Parathyroid adenoma (tissue), 2 donors: ENCODE measurements at regions not wholly inside any gene's neighbourhood (a gene's known extent, or its start where the extent isn't known, plus 50 kb on each side); places are given as distances from the start of the nearest gene placed in this dataset.

Experiments
- H2AFZ ChIP-seq: fragments of 300-600 bp; sonication (generic); one replicate; pipeline ENCODE4 v1.7.0; 2017; ENCODE audit warnings: antibody characterized with exemption, mild to moderate bottlenecking
- H3K27ac ChIP-seq: fragments of 300-600 bp; sonication (generic); one replicate; pipeline ENCODE4 v1.7.0; 2017
- H3K27me3 ChIP-seq: fragments of 300-600 bp; sonication (generic); one replicate; pipeline ENCODE4 v1.7.0; 2017; ENCODE audit warnings: low read length; ENCODE audit not compliant: control insufficient read depth, insufficient read depth
- H3K36me3 ChIP-seq: fragments of 300-600 bp; sonication (generic); one replicate; pipeline ENCODE4 v1.7.0; 2017; ENCODE audit warnings: low read length; ENCODE audit not compliant: control insufficient read depth, insufficient read depth
- H3K4me1 ChIP-seq: fragments of 300-600 bp; sonication (generic); one replicate; pipeline ENCODE4 v1.7.0; 2017; ENCODE audit warnings: control low read depth
- H3K4me2 ChIP-seq: fragments of 300-600 bp; sonication (generic); one replicate; pipeline ENCODE4 v1.7.0; 2017; ENCODE audit warnings: low read length
- H3K4me3 ChIP-seq: fragments of 300-600 bp; sonication (generic); one replicate; pipeline ENCODE4 v1.7.0; 2017; ENCODE audit warnings: low read depth, low read length
- H3K79me2 ChIP-seq: fragments of 300-600 bp; sonication (generic); one replicate; pipeline ENCODE4 v1.7.0; 2017; ENCODE audit warnings: control low read depth
- H3K9ac ChIP-seq: fragments of 300-600 bp; sonication (generic); one replicate; pipeline ENCODE4 v1.7.0; 2017; ENCODE audit warnings: mild to moderate bottlenecking
- H3K9me3 ChIP-seq: fragments of 300-600 bp; sonication (generic); one replicate; pipeline ENCODE4 v1.7.0; 2017; ENCODE audit warnings: low read length; ENCODE audit not compliant: control insufficient read depth
- TF ChIP-seq, protein P1 (sequence below): fragments of 300-600 bp; sonication (generic); IDR thresholded peaks from one replicate; pipeline ENCODE4 v1.7.0; 2017; ENCODE audit warnings: antibody characterized with exemption, mild to moderate bottlenecking
- donor health status: primary hyperparathyroidism.

DNA sequence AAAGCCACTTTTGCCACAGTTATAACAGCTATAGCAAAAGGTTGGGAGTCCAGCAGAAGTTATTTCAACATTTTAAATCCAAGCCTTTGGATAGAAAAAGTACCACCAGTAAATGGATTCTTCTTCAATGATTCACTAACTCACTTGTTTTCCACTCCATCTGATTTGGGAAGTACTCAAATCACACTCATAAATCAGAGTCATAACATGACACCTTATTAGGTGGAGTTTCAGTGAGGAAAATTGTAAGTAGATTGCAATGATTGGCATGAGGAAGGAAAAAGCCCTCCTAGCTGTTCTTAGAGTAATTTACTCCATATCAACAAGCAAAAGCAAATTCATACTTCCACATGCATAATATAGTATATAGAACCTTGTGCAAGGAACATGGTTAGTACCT is 132.9 kb downstream of the NR4A2 start:
- Histone ChIP-seq H3K79me2 (no peaks in the 10 kb centered on the region), H3K27ac (no peak overlapping the region), H2AFZ (no peak overlapping the region), H3K9me3 (no peaks in the 10 kb centered on the region), H3K4me2 (no peak overlapping the region), H3K4me3 (no peak overlapping the region), H3K4me1 (no peaks in the 10 kb centered on the region), H3K27me3 (no peaks in the 10 kb centered on the region), H3K9ac (no peak overlapping the region), H3K36me3 (no peaks in the 10 kb centered on the region)
- TF ChIP-seq, protein P1, sequence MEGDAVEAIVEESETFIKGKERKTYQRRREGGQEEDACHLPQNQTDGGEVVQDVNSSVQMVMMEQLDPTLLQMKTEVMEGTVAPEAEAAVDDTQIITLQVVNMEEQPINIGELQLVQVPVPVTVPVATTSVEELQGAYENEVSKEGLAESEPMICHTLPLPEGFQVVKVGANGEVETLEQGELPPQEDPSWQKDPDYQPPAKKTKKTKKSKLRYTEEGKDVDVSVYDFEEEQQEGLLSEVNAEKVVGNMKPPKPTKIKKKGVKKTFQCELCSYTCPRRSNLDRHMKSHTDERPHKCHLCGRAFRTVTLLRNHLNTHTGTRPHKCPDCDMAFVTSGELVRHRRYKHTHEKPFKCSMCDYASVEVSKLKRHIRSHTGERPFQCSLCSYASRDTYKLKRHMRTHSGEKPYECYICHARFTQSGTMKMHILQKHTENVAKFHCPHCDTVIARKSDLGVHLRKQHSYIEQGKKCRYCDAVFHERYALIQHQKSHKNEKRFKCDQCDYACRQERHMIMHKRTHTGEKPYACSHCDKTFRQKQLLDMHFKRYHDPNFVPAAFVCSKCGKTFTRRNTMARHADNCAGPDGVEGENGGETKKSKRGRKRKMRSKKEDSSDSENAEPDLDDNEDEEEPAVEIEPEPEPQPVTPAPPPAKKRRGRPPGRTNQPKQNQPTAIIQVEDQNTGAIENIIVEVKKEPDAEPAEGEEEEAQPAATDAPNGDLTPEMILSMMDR = no peak

DNA sequence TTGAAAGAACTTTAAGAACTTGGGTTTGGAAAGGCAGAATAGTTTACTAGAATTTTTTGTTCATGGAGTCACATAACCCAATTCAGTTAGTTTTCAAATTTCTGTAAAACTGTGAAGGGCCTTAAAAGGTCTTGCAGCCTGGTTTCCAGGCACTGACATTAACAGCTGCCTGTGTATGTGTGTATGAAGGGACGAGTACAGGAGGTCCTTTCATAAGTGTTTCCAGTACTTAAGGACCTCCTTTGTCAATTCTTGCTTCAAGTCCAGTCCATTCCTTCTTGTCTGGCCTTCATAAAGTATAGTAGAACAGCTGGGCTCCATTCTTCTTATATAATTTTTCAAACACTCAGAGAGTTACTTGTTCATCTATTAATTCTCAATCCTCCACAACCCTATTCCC is 136.5 kb downstream of the NR4A2 start:
- no peak overlapping the region for H2AFZ ChIP-seq
- H3K4me3 ChIP-seq = no peak overlapping the region
- H3K27ac ChIP-seq = no peak overlapping the region
- TF ChIP-seq, protein P1 = no peak
- H3K4me2 ChIP-seq = no peak overlapping the region
- no peaks in the 10 kb centered on the region for H3K4me1 ChIP-seq
- no peaks in the 10 kb centered on the region for H3K36me3 ChIP-seq
- H3K9ac ChIP-seq = no peak overlapping the region
- no peaks in the 10 kb centered on the region for H3K79me2 ChIP-seq
- H3K9me3 ChIP-seq = no peaks in the 10 kb centered on the region
- no peaks in the 10 kb centered on the region for H3K27me3 ChIP-seq

DNA sequence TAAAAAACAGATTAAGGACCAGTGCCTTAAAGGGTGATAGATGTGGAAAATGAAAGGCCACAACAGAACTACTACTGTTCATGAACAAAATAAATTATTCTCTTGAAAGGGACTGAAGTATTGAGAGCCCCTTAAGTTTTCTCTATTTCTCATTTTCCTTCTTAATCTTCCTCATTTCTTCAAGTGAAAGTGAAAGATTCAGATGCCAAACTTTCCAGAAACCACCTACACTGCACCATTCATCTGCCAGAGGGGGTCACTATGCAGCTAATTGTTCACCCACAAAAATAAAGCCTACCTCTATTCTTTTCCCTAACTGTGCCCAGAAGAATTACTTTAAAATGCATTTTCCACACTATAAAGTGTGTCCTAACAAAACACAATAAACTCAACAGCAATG is 140.1 kb downstream of the NR4A2 start:
- Histone ChIP-seq H3K27ac (no peak overlapping the region), H3K79me2 (no peaks in the 10 kb centered on the region), H3K9me3 (no peaks in the 10 kb centered on the region)

DNA sequence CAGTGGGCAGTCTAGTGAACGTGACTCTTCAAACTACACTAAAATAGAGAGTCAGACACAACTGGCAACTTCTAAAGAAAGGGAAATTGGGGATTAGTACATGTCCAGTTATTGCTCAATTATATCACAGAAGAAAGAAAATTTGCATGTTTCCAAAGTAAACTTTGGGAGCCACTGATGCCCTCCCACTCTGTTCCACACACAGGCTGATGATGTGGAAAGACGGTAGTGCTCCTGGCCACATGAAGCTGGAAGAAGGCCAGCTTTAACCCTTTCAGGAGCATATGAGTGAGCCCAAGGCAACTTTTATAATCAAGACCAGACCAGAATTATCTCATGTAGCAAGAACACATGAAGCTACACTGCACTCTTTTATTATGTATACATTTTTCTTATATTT is 141.0 kb downstream of the NR4A2 start:
- no peaks in the 10 kb centered on the region for H3K4me1 ChIP-seq
- H3K27me3 ChIP-seq = no peaks in the 10 kb centered on the region
- H3K36me3 ChIP-seq = no peaks in the 10 kb centered on the region
- H3K9ac ChIP-seq = no peak overlapping the region
- no peak overlapping the region for H3K27ac ChIP-seq
- TF ChIP-seq, protein P1 = no peak
- no peaks in the 10 kb centered on the region for H3K79me2 ChIP-seq
- no peaks in the 10 kb centered on the region for H3K9me3 ChIP-seq
- no peak overlapping the region for H2AFZ ChIP-seq
- H3K4me2 ChIP-seq = no peak overlapping the region
- H3K4me3 ChIP-seq = no peak overlapping the region

More for the DNA sequence above, 140.1 kb downstream of the NR4A2 start:
- H3K4me2 ChIP-seq = no peak overlapping the region
- H3K4me3 ChIP-seq = no peak overlapping the region
- no peak overlapping the region for H3K9ac ChIP-seq
- no peak overlapping the region for H2AFZ ChIP-seq
- H3K4me1 ChIP-seq = no peaks in the 10 kb centered on the region
- no peaks in the 10 kb centered on the region for H3K36me3 ChIP-seq
- TF ChIP-seq, protein P1 = peak; percentile 24
- H3K27me3 ChIP-seq = no peaks in the 10 kb centered on the region

DNA sequence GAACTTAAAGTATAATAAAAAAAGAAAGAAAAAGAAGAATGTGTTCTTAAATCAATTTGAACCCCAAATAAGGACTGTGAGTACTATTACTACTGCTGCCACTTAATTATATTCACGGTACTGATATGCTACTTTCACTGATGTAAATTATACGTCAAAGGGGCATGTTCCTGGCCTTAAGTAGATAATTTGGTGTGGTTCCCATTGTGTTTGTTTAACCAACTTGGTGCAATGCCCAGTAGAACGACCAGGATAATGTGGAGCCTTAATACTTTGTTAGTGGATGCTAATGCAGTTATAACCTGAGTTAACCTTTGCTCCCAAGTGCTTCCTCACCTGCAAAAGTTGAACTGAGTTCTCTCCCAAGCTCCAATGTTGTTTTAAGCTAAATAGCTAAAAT is 142.0 kb downstream of the NR4A2 start:
- Histone ChIP-seq H3K4me2 (no peak overlapping the region), H2AFZ (no peak overlapping the region), H3K27me3 (no peaks in the 10 kb centered on the region), H3K9ac (no peak overlapping the region), H3K27ac (no peak overlapping the region), H3K4me1 (no peaks in the 10 kb centered on the region), H3K9me3 (no peaks in the 10 kb centered on the region), H3K4me3 (no peak overlapping the region), H3K36me3 (no peaks in the 10 kb centered on the region), H3K79me2 (no peaks in the 10 kb centered on the region)
- TF ChIP-seq, protein P1 = no peak
